ENCODE measurements at regions not wholly inside any gene's neighbourhood (a gene's known extent, or its start where the extent isn't known, plus 50 kb on each side); places are given as distances from the start of the nearest gene placed in this dataset.

- TF ChIP-seq CTCF (IDR thresholded peaks at IDR 0.05), result no peak
- no peak overlapping the region for H3K4me3 Mint-ChIP-seq
- H3K27ac Mint-ChIP-seq, result no peak overlapping the region
- DNase-seq, result no peak
- no peak for ATAC-seq
- H3K4me1 Mint-ChIP-seq (ENCODE audit: low read depth), result peaks cover 24% of the 10 kb centered on the region
- ChIA-PET POLR2A (no interaction called here), CTCF (no interaction called here)
- H3K27me3 Mint-ChIP-seq, result no peaks in the 10 kb centered on the region
- no peaks in the 10 kb centered on the region for H3K9me3 Mint-ChIP-seq
- H3K36me3 Mint-ChIP-seq (ENCODE audit: low read depth), result no peaks in the 10 kb centered on the region
- intact Hi-C loops (cut with micrococcal nuclease), result no loop called here
Observed at GRCh38 chr2:12616456-12617156, 100.1 kb upstream of the TRIB2 start.

DNA sequence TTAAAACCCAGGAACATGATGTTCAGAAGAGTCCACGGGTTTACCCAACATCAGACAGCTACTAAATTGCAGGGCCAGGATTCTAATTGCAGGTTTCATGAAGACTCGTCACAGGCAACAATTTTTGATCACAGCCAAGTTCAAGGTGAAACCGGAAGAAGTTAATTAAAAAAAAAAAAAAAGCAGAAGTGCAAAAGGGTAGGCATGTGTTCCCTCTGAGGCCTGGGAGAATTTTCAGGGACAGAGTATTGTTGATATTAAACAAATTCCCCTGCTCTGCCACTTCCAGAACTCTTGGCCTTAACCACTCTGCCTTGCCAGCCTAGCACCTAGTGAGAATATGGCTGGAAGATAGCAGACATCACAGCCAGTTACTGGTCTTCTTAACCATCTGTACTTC is 99.4 kb upstream of the TRIB2 start:
- CTCF ChIA-PET, result no interaction called here

DNA sequence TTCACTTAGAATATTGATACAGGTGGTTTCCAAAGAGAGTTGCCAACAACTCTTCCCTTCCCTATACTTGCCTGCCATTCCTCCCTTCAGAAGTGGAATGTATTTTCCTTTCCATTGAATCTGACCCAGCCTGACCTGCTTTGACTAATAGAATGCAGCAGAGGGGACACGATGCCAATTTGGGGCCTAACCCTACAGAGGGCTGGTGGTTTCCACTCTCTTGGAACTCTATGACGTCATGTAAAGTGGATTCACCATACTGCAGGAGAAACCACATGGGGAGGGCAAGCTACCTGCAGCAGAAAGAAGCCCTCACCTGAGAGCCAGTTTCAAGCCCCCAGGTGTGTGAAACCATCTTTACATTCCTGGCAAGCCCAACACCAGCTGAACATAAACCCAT is 98.9 kb upstream of the TRIB2 start:
- H3K4me3 Mint-ChIP-seq, result no peak overlapping the region
- H3K27me3 Mint-ChIP-seq, result no peaks in the 10 kb centered on the region
- ATAC-seq (no peak), DNase-seq (no peak)
- ChIA-PET CTCF (no interaction called here), POLR2A (no interaction called here)
- TF ChIP-seq CTCF (IDR thresholded peaks at IDR 0.05), result no peak
- intact Hi-C loops (cut with micrococcal nuclease), result no loop called here
- H3K4me1 Mint-ChIP-seq (ENCODE audit: low read depth), result peaks cover 24% of the 10 kb centered on the region
- no peak overlapping the region for H3K27ac Mint-ChIP-seq
- H3K9me3 Mint-ChIP-seq, result no peaks in the 10 kb centered on the region
- no peaks in the 10 kb centered on the region for H3K36me3 Mint-ChIP-seq (ENCODE audit: low read depth)

More for the DNA sequence above, 99.4 kb upstream of the TRIB2 start:
- no peak for TF ChIP-seq CTCF (IDR thresholded peaks at IDR 0.05)
- peaks cover 24% of the 10 kb centered on the region for H3K4me1 Mint-ChIP-seq (ENCODE audit: low read depth)
- POLR2A ChIA-PET, result no interaction called here
- no peaks in the 10 kb centered on the region for H3K27me3 Mint-ChIP-seq
- intact Hi-C loops (cut with micrococcal nuclease), result no loop called here
- DNase-seq, result no peak
- no peaks in the 10 kb centered on the region for H3K9me3 Mint-ChIP-seq
- no peak overlapping the region for H3K27ac Mint-ChIP-seq
- ATAC-seq, result no peak
- H3K36me3 Mint-ChIP-seq (ENCODE audit: low read depth), result no peaks in the 10 kb centered on the region
- no peak overlapping the region for H3K4me3 Mint-ChIP-seq

GRCh38 chr2:12618576-12618975 is 98.2 kb upstream of the TRIB2 start:
- Mint-ChIP-seq H3K4me1 (ENCODE audit: low read depth) (peaks cover 24% of the 10 kb centered on the region), H3K36me3 (ENCODE audit: low read depth) (no peaks in the 10 kb centered on the region), H3K27me3 (no peaks in the 10 kb centered on the region), H3K27ac (no peak overlapping the region), H3K9me3 (no peaks in the 10 kb centered on the region), H3K4me3 (no peak overlapping the region)
- CTCF ChIA-PET, result no interaction called here
- intact Hi-C loops (cut with micrococcal nuclease), result no loop called here
- POLR2A ChIA-PET, result no interaction called here
- no peak for ATAC-seq
- TF ChIP-seq CTCF (IDR thresholded peaks at IDR 0.05), result no peak
- DNase-seq, result no peak

GRCh38 chr2:12619975-12620374 is 96.8 kb upstream of the TRIB2 start:
- Mint-ChIP-seq H3K4me3 (no peak overlapping the region), H3K9me3 (no peaks in the 10 kb centered on the region), H3K36me3 (ENCODE audit: low read depth) (no peaks in the 10 kb centered on the region), H3K27ac (no peak overlapping the region), H3K27me3 (no peaks in the 10 kb centered on the region), H3K4me1 (ENCODE audit: low read depth) (peaks cover 25% of the 10 kb centered on the region)
- ChIA-PET POLR2A (interaction anchor here (1.1 kb wide), 1 partner anchor 13 kb away, joined by 3 read pairs; no protein-coding TSS in a partner anchor), CTCF (no interaction called here)
- peak; percentile 42 for DNase-seq
- intact Hi-C loops (cut with micrococcal nuclease), result no loop called here
- TF ChIP-seq CTCF (IDR thresholded peaks at IDR 0.05), result no peak
- ATAC-seq, result peak; percentile 55

All from activated CD8-positive, alpha-beta T cell treated with anti-CD3 and anti-CD28 coated beads for 36 hours (primary cell).